ENCODE measurements at regions not wholly inside any gene's neighbourhood (a gene's known extent, or its start where the extent isn't known, plus 50 kb on each side); places are given as distances from the start of the nearest gene placed in this dataset.

- TF ChIP-seq CTCF (IDR thresholded peaks at IDR 0.05) (no peak), POLR2A (IDR thresholded peaks at IDR 0.05) (no peak), EP300 (IDR thresholded peaks at IDR 0.05) (no peak), POLR2AphosphoS5 (IDR thresholded peaks at IDR 0.05) (no peak)
These were observed 180.2 kb upstream of the CACNA2D1 start for GRCh38 chr7:82623812-82624211.

All from upper lobe of left lung (tissue), 4 donors.